ENCODE measurements at regions not wholly inside any gene's neighbourhood (a gene's known extent, or its start where the extent isn't known, plus 50 kb on each side); places are given as distances from the start of the nearest gene placed in this dataset.

- TF ChIP-seq CTCF (IDR thresholded peaks at IDR 0.05) (no peak), POLR2A (IDR thresholded peaks at IDR 0.05; ENCODE audit: low read depth) (no peak), POLR2AphosphoS5 (IDR thresholded peaks at IDR 0.05) (no peak)
Measured at GRCh38 chr3:102756706-102757105, 321.9 kb downstream of the ZPLD1 start.
